ENCODE measurements at regions not wholly inside any gene's neighbourhood (a gene's known extent, or its start where the extent isn't known, plus 50 kb on each side); places are given as distances from the start of the nearest gene placed in this dataset.

DNA sequence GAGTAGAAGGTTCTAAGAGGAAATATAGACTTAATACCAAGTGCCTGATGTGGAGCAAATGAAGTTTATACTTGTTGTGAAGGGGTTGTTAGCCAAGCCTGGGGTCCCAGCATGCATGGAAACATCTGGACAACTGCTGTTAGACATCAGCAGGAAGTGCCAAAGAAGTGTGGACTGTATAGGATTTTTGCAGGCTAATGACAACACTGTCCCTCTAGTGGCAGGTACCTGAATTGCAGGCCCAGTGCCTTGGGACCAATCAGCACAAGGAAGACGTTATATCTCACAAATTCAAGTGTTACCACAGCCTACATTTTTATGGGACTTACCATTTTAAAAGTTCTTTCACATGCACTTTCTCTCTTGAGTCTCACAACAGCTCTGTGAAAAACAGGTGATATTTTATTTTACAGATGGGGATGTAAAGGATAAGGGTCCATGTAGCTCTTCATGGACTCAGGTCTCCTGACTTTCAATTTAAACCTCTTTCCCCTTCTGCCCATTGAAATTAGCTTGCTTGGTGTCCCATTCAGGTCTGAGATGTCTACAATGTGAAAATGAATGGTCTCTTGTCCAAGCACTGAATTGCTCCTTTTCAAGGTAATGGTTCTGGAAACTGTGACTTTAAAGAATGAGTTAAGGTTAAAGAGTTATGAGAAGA is 89.0 kb upstream of the MAP1B start:
- Histone ChIP-seq H3K4me3 (replicated peaks; ENCODE audit: low read depth, low read length) (no peak overlapping the region), H3K27me3 (replicated peaks; ENCODE audit: control insufficient read depth, insufficient read depth, low read length) (no peaks in the 10 kb centered on the region; the same call in 1 of the 2 replicates), H3K36me3 (ENCODE audit: control insufficient read depth, insufficient read depth, low read length) (no peaks in the 10 kb centered on the region)
- TF ChIP-seq CTCF (IDR thresholded peaks at IDR 0.05; ENCODE audit: insufficient read depth, low read length, poor library complexity, severe bottlenecking): peak; percentile 93
- DNase-seq (ENCODE audit: extremely low read depth, insufficient read length): no peak

DNA sequence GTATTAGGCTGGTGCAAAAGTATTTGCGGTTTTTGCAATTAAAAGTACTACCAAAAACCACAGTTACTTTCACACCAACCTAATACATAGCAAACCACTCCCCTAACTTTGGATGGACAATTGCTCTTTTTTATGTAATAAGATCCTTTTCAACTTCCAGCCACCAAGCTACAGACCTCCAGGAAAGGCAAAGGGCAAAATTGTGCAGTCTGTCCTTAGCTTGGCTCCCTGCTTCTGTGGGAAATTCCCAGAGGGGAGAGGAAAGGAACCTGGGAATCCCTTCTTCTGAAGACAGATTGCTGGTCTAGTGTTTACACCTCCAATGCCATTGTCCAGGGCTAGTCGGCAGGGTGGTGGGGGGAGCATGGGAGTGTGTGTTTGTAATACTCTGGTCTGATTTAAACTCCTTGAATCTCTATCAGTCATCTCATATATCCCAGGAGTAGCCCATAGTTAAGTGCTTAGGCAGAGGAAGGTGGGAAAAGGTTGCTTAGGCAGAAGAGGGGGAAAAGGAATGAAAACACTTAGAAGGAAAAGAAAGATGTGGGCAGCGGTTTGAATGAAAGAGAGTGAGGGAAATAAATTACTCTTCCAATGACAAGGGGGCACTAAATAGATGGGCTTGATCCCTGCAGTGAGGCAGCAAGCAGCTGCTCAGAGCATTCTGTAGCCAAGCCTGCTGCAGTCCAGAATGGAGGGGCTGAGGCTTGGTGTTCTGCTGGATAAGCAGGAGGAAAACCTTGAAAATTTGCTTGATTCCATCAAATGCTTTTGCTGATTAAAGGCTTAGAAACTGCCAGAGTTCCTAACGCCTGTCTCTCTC is 86.9 kb upstream of the MAP1B start:
- no peak for DNase-seq (ENCODE audit: extremely low read depth, insufficient read length)
- no peak for TF ChIP-seq CTCF (IDR thresholded peaks at IDR 0.05; ENCODE audit: insufficient read depth, low read length, poor library complexity, severe bottlenecking)
- H3K4me3 ChIP-seq (replicated peaks; ENCODE audit: low read depth, low read length): no peak overlapping the region

DNA sequence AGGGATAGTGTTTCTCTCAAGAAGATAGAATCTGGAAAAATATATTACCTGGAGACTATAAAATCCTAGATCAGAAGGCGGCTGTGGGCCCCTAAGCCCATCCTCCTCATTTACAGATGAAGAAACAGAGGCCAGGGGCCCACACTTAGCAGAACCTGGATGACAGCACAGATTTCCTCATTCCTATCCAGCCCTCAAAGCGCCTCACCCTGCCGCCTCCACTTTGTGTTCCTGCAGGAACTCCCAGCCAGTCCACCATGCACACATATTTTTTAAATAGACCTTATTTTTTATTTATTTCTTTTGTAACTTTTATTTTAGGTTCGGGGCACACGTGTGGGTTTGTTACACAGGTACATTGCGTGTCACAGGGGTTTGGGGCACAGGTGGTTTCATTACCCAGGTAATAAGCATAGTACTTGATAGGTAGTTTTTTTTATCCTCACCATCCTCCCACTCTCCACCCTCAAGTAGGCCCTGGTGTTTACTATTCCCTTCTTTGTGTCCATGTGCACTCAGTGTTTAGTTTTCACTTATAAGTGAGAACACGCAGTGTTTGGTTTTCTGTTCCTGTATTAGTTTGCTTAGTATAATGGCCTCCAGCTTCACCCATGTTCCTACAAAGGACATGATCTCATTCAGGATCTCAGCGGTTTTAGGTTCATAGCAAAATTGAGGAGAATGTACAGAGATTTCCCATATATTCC is 85.5 kb upstream of the MAP1B start:
- no peak for TF ChIP-seq CTCF (IDR thresholded peaks at IDR 0.05; ENCODE audit: insufficient read depth, low read length, poor library complexity, severe bottlenecking)
- Histone ChIP-seq H3K36me3 (ENCODE audit: control insufficient read depth, insufficient read depth, low read length) (no peaks in the 10 kb centered on the region), H3K4me3 (replicated peaks; ENCODE audit: low read depth, low read length) (no peak overlapping the region), H3K27me3 (replicated peaks; ENCODE audit: control insufficient read depth, insufficient read depth, low read length) (no peaks in the 10 kb centered on the region; the same call in 1 of the 2 replicates)
- DNase-seq (ENCODE audit: extremely low read depth, insufficient read length): no peak

More for the DNA sequence above, 86.9 kb upstream of the MAP1B start:
- Histone ChIP-seq H3K27me3 (replicated peaks; ENCODE audit: control insufficient read depth, insufficient read depth, low read length) (no peaks in the 10 kb centered on the region; the same call in 1 of the 2 replicates), H3K36me3 (ENCODE audit: control insufficient read depth, insufficient read depth, low read length) (no peaks in the 10 kb centered on the region)

- Histone ChIP-seq H3K4me3 (replicated peaks; ENCODE audit: low read depth, low read length) (no peak overlapping the region), H3K27me3 (replicated peaks; ENCODE audit: control insufficient read depth, insufficient read depth, low read length) (no peaks in the 10 kb centered on the region), H3K36me3 (ENCODE audit: control insufficient read depth, insufficient read depth, low read length) (no peaks in the 10 kb centered on the region)
- no peak for TF ChIP-seq CTCF (IDR thresholded peaks at IDR 0.05; ENCODE audit: insufficient read depth, low read length, poor library complexity, severe bottlenecking)
- no peak for DNase-seq (ENCODE audit: extremely low read depth, insufficient read length)
These were observed 78.9 kb upstream of the MAP1B start for GRCh38 chr5:72028382-72028781.

- no peak for DNase-seq (ENCODE audit: extremely low read depth, insufficient read length)
- Histone ChIP-seq H3K36me3 (ENCODE audit: control insufficient read depth, insufficient read depth, low read length) (no peaks in the 10 kb centered on the region), H3K4me3 (replicated peaks; ENCODE audit: low read depth, low read length) (no peak overlapping the region), H3K27me3 (replicated peaks; ENCODE audit: control insufficient read depth, insufficient read depth, low read length) (no peaks in the 10 kb centered on the region)
- TF ChIP-seq CTCF (IDR thresholded peaks at IDR 0.05; ENCODE audit: insufficient read depth, low read length, poor library complexity, severe bottlenecking): no peak
These were observed 77.0 kb upstream of the MAP1B start for GRCh38 chr5:72030237-72030636.

Measured in GM06990 (cell line).